H1 (cell line): ENCODE measurements at regions not wholly inside any gene's neighbourhood (a gene's known extent, or its start where the extent isn't known, plus 50 kb on each side); places are given as distances from the start of the nearest gene placed in this dataset.

ENCODE experiments used
- CTCF ChIA-PET: fragments of 300-600 bp; sonication (Branson Sonifier 250); formaldehyde crosslinking; loops from one replicate; lab custom pipeline; 2021; ENCODE audit not compliant: partially characterized antibody; lab: Charles Lee
- POLR2A ChIA-PET: fragments of 300-600 bp; sonication (Branson Sonifier 250); formaldehyde crosslinking; loops from one replicate; lab custom pipeline; 2021; ENCODE audit warnings: inconsistent platforms; ENCODE audit not compliant: partially characterized antibody; lab: Charles Lee
- DNase-seq, 2 experiments: peaks; one replicate each; pipeline versions ENCODE4 v3.0.0 to v3.0.0-alpha.2; 2010 to 2022; ENCODE audit warnings: low spot score in 2 of 2, low read depth in 1 of 2, mixed read lengths in 1 of 2
- FAIRE-seq: peaks from 2 replicates; lab custom pipeline; 2011; peaks lifted over from hg19 to GRCh38; lab: Jason Lieb, UNC
- H2AFZ ChIP-seq: 2 replicates; pipeline ENCODE4 v1.8.1; 2012; ENCODE audit warnings: low read length, inconsistent platforms
- H2AK5ac ChIP-seq: 2 replicates; pipeline ENCODE4 v1.6.1; 2013; ENCODE audit warnings: low read depth, low read length
- H2BK120ac ChIP-seq: replicated peaks from 2 replicates; pipeline ENCODE3; 2013; ENCODE audit warnings: low read depth, low read length, inconsistent platforms
- H2BK12ac ChIP-seq: 2 replicates; pipeline ENCODE4 v1.6.1; 2013; ENCODE audit warnings: low read depth, low read length
- H2BK15ac ChIP-seq: 2 replicates; pipeline ENCODE4 v1.6.1; 2013; ENCODE audit warnings: low read length
- H2BK20ac ChIP-seq: 2 replicates; pipeline ENCODE4 v1.6.1; 2013; ENCODE audit warnings: low read length
- H2BK5ac ChIP-seq: 2 replicates; pipeline ENCODE4 v1.6.1; 2013; ENCODE audit warnings: low read depth, low read length
- H3K14ac ChIP-seq: 2 replicates; pipeline ENCODE4 v1.6.1; 2013; ENCODE audit warnings: inconsistent platforms; ENCODE audit not compliant: insufficient read length
- H3K18ac ChIP-seq: 2 replicates; pipeline ENCODE4 v1.6.1; 2013; ENCODE audit warnings: low read length; ENCODE audit errors: extremely low read depth
- H3K23ac ChIP-seq: 2 replicates; pipeline ENCODE4 v1.6.1; 2013; ENCODE audit warnings: inconsistent platforms; ENCODE audit not compliant: insufficient read length
- H3K23me2 ChIP-seq: 2 replicates; pipeline ENCODE4 v1.6.1; 2013; ENCODE audit warnings: low read depth, low read length
- H3K27ac ChIP-seq: 2 replicates; pipeline ENCODE4 v1.6.1; 2011; ENCODE audit warnings: low read depth, low read length, inconsistent platforms
- H3K27me3 ChIP-seq, 4 experiments: replicated peaks in 1 of 4; 1 replicate in 1 of 4; 2 replicates in 3 of 4; pipeline versions ENCODE4 v1.6.1 to v1.8.1; 2011 to 2013; ENCODE audit warnings: low read length in 3 of 4, mild to moderate bottlenecking in 3 of 4, inconsistent platforms in 2 of 4, mixed read lengths in 2 of 4, moderate library complexity in 1 of 4; ENCODE audit not compliant: control insufficient read depth in 3 of 4, insufficient read depth in 3 of 4; ENCODE audit errors: extremely low read depth in 1 of 4
- H3K36me3 ChIP-seq, 4 experiments: 2 replicates each; pipeline versions ENCODE4 v1.6.1 to v1.8.1; 2011 to 2013; ENCODE audit warnings: mild to moderate bottlenecking in 4 of 4, low read length in 3 of 4, moderate library complexity in 2 of 4, control low read depth in 1 of 4, inconsistent platforms in 1 of 4; ENCODE audit not compliant: insufficient read depth in 4 of 4, control insufficient read depth in 2 of 4
- H3K4ac ChIP-seq: replicated peaks from 2 replicates; pipeline ENCODE3; 2013; ENCODE audit warnings: low read length, low read depth, mixed read lengths, inconsistent platforms; ENCODE audit not compliant: insufficient read length
- H3K4me1 ChIP-seq, 4 experiments: replicated peaks in 1 of 4; 1 replicate in 1 of 4; 2 replicates in 3 of 4; pipeline versions ENCODE4 v1.6.1 to v1.8.1; 2011 to 2013; ENCODE audit warnings: low read length in 3 of 4, inconsistent platforms in 2 of 4, mixed read lengths in 1 of 4; ENCODE audit not compliant: insufficient read depth in 4 of 4, control insufficient read depth in 3 of 4
- H3K4me2 ChIP-seq, 2 experiments: 2 replicates each; pipeline versions ENCODE4 v1.6.1 to v1.8.1; 2011 to 2013; ENCODE audit warnings: low read depth in 2 of 2, low read length in 2 of 2, control low read depth in 1 of 2, inconsistent platforms in 1 of 2, mild to moderate bottlenecking in 1 of 2; ENCODE audit not compliant: insufficient read depth in 1 of 2
- H3K4me3 ChIP-seq, 4 experiments: fragments of 200-600, 300-600 bp in 1 of 4; sonication (generic), shearing (Covaris generic), sonication (Bioruptor Twin) in 1 of 4; 2 replicates each; pipeline versions ENCODE4 v1.5.1 to v1.8.1; 2011 to 2016; ENCODE audit warnings: low read length in 4 of 4, low read depth in 3 of 4, control low read depth in 2 of 4, inconsistent platforms in 2 of 4, mild to moderate bottlenecking in 2 of 4, mixed read lengths in 1 of 4, moderate library complexity in 1 of 4; ENCODE audit not compliant: insufficient read depth in 2 of 4; ENCODE audit errors: extremely low read depth in 1 of 4
- H3K56ac ChIP-seq: replicated peaks from 2 replicates; pipeline ENCODE3; 2013; ENCODE audit warnings: low read depth, mild to moderate bottlenecking, mixed read lengths, low read length, inconsistent platforms; ENCODE audit not compliant: insufficient read length
- H3K79me1 ChIP-seq: 2 replicates; pipeline ENCODE4 v1.6.1; 2013; ENCODE audit warnings: low read depth, low read length, control low read depth
- H3K79me2 ChIP-seq, 2 experiments: 2 replicates each; pipeline versions ENCODE4 v1.6.1 to v1.8.1; 2012 to 2013; ENCODE audit warnings: low read length in 2 of 2, mild to moderate bottlenecking in 2 of 2, inconsistent platforms in 1 of 2; ENCODE audit not compliant: insufficient read depth in 2 of 2, control insufficient read depth in 1 of 2
- H3K9ac ChIP-seq, 4 experiments: replicated peaks in 1 of 4; 1 replicate in 1 of 4; 2 replicates in 3 of 4; pipeline versions ENCODE4 v1.6.1 to v1.8.1; 2011 to 2013; ENCODE audit warnings: low read depth in 3 of 4, low read length in 3 of 4, control low read depth in 2 of 4, mild to moderate bottlenecking in 2 of 4, moderate library complexity in 2 of 4, inconsistent platforms in 1 of 4; ENCODE audit errors: extremely low read depth in 1 of 4
- H3K9me3 ChIP-seq, 2 experiments: 2 replicates each; pipeline versions ENCODE4 v1.6.1 to v1.8.1; 2012 to 2013; ENCODE audit warnings: mild to moderate bottlenecking in 2 of 2, moderate library complexity in 2 of 2, control low read depth in 1 of 2, inconsistent platforms in 1 of 2, low read depth in 1 of 2, low read length in 1 of 2, mixed read lengths in 1 of 2; ENCODE audit not compliant: insufficient read depth in 2 of 2
- H4K20me1 ChIP-seq, 2 experiments: replicated peaks in 1 of 2; 2 replicates each; pipeline versions ENCODE3 to v1.8.1; 2011 to 2013; ENCODE audit warnings: inconsistent platforms in 2 of 2, low read length in 2 of 2, mild to moderate bottlenecking in 1 of 2; ENCODE audit not compliant: insufficient read depth in 2 of 2, control insufficient read depth in 1 of 2
- H4K5ac ChIP-seq: 2 replicates; pipeline ENCODE4 v1.6.1; 2013; ENCODE audit warnings: low read length, low read depth, mixed read lengths, inconsistent platforms; ENCODE audit not compliant: insufficient read length
- H4K8ac ChIP-seq: 2 replicates; pipeline ENCODE4 v1.8.0; 2013; ENCODE audit warnings: mild to moderate bottlenecking, moderate library complexity, low read length, inconsistent platforms; ENCODE audit not compliant: insufficient read depth; ENCODE audit errors: extremely low read depth
- H4K91ac ChIP-seq: replicated peaks from 2 replicates; pipeline ENCODE3; 2013; ENCODE audit warnings: low read length, mixed read lengths, inconsistent platforms; ENCODE audit not compliant: insufficient read length
- BRCA1 ChIP-seq: IDR thresholded peaks from 2 replicates; pipeline ENCODE4 v1.6.1; 2012; ENCODE audit warnings: low read depth, low read length, improper control_type of control experiment
- EGR1 ChIP-seq: IDR thresholded peaks from 2 replicates; pipeline ENCODE4 v1.6.1; 2011; ENCODE audit warnings: low read depth, low read length, borderline replicate concordance
- SIRT6 ChIP-seq: IDR thresholded peaks from one replicate; pipeline ENCODE4 v1.7.1; 2012; ENCODE audit warnings: low read length, inconsistent platforms
- SP4 ChIP-seq: IDR thresholded peaks from 2 replicates; pipeline ENCODE4 v1.6.1; 2012; ENCODE audit warnings: low read length, inconsistent platforms
- TAF1 ChIP-seq: IDR thresholded peaks from 2 replicates; pipeline ENCODE4 v1.6.1; 2011; ENCODE audit warnings: mild to moderate bottlenecking, low read depth, low read length
- TEAD4 ChIP-seq: IDR thresholded peaks from 2 replicates; pipeline ENCODE4 v1.6.1; 2012; ENCODE audit warnings: low read depth, low read length, inconsistent platforms, mixed read lengths
- ZNF274 ChIP-seq: IDR thresholded peaks from 2 replicates; pipeline ENCODE4 v1.7.0; 2012; ENCODE audit warnings: low read length, borderline replicate concordance; ENCODE audit errors: extremely low read depth
- WGBS, 2 experiments: shearing (Covaris generic) in 1 of 2; methylation state at CpG; one replicate each; pipeline versions ENCODE4 v1.1.6 to v1.1.7; 2013 to 2015; ENCODE audit warnings: low lambda C conversion rate in 2 of 2, mixed read lengths in 2 of 2, inconsistent platforms in 1 of 2, low coverage in 1 of 2, missing lambda C conversion rate in 1 of 2; ENCODE audit not compliant: insufficient replicate concordance in 2 of 2, insufficient coverage in 1 of 2, insufficient read length in 1 of 2; ENCODE audit errors: extremely low coverage in 1 of 2, missing lambda C conversion rate in 1 of 2; 5-methylcytosine and 5-hydroxymethylcytosine counted together
- TF ChIP-seq, protein P1 (sequence below), 3 experiments: IDR thresholded peaks; 1 replicate in 2 of 3; 2 replicates in 1 of 3; pipeline versions ENCODE4 v1.5.1 to v1.6.1; 2011; ENCODE audit warnings: low read length in 3 of 3, mild to moderate bottlenecking in 3 of 3, inconsistent platforms in 2 of 3, low read depth in 1 of 3, moderate library complexity in 1 of 3; ENCODE audit not compliant: insufficient read depth in 1 of 3; ENCODE audit errors: control extremely low read depth in 1 of 3
- TF ChIP-seq, protein P2 (sequence below): IDR thresholded peaks from 2 replicates; pipeline ENCODE4 v1.6.1; 2011; ENCODE audit warnings: low read depth, mild to moderate bottlenecking, low read length; ENCODE audit not compliant: insufficient read depth

DNA sequence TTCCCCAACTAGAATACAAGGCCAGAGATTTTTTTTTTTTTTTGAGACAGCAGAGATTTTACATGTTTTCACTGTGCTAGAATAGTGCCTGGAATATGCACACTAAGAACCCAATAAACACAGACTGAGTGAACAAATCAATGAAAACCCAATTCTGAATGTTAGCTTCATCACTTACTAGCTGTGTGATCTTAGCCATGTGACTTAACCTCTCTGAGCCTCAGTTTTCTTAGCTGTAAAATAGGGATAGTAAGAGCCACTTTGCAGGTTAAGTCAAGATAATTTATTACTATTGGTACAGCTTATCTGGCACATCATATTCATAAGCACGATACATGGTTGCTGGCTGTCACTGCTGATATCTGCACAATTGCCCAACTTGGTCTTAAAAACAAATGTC lies 140.6 kb downstream of the EN1 start:
- Histone ChIP-seq H3K27me3 (no peaks in the 10 kb centered on the region), H3K9ac (no peak overlapping the region), H4K5ac (no peak overlapping the region), H2BK5ac (no peak overlapping the region), H3K4me1 (no peaks in the 10 kb centered on the region), H3K4me2 (no peak overlapping the region), H3K23ac (no peak overlapping the region), H3K36me3 (no peaks in the 10 kb centered on the region), H2BK120ac (no peak overlapping the region), H3K14ac (no peak overlapping the region), H3K4ac (no peak overlapping the region), H4K91ac (no peak overlapping the region), H2BK15ac (no peak overlapping the region), H2AK5ac (no peak overlapping the region), H3K23me2 (no peaks in the 10 kb centered on the region), H3K79me1 (no peaks in the 10 kb centered on the region), H3K18ac (no peak overlapping the region), H3K9me3 (no peaks in the 10 kb centered on the region), H2BK20ac (no peak overlapping the region), H2AFZ (no peak overlapping the region), H3K56ac (no peak overlapping the region), H4K20me1 (no peaks in the 10 kb centered on the region), H4K8ac (no peak overlapping the region), H3K27ac (no peak overlapping the region), H2BK12ac (no peak overlapping the region), H3K79me2 (no peaks in the 10 kb centered on the region), H3K4me3 (no peak overlapping the region)
- no peak for FAIRE-seq
- DNase-seq: no peak
- TF ChIP-seq, protein P1, sequence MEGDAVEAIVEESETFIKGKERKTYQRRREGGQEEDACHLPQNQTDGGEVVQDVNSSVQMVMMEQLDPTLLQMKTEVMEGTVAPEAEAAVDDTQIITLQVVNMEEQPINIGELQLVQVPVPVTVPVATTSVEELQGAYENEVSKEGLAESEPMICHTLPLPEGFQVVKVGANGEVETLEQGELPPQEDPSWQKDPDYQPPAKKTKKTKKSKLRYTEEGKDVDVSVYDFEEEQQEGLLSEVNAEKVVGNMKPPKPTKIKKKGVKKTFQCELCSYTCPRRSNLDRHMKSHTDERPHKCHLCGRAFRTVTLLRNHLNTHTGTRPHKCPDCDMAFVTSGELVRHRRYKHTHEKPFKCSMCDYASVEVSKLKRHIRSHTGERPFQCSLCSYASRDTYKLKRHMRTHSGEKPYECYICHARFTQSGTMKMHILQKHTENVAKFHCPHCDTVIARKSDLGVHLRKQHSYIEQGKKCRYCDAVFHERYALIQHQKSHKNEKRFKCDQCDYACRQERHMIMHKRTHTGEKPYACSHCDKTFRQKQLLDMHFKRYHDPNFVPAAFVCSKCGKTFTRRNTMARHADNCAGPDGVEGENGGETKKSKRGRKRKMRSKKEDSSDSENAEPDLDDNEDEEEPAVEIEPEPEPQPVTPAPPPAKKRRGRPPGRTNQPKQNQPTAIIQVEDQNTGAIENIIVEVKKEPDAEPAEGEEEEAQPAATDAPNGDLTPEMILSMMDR (IDR thresholded peaks at IDR 0.05; ENCODE audit: control extremely low read depth in 1 of 3, insufficient read depth in 1 of 3, low read depth in 1 of 3, low read length in 3 of 3): no peak
- TF ChIP-seq BRCA1 (no peak), EGR1 (no peak), SIRT6 (no peak), TAF1 (no peak), TEAD4 (no peak), SP4 (no peak), ZNF274 (no peak)
- TF ChIP-seq, protein P2, sequence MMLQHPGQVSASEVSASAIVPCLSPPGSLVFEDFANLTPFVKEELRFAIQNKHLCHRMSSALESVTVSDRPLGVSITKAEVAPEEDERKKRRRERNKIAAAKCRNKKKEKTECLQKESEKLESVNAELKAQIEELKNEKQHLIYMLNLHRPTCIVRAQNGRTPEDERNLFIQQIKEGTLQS: no peak
- ChIA-PET POLR2A (no interaction called here), CTCF (interaction anchor here (0.7 kb wide), 1 partner anchor 407 kb away, joined by 3 read pairs; no protein-coding TSS in a partner anchor)
- 95% methylated on average over 1 of the region's 1 CpG; no CpG with 5 or more reads in 1 of the 2 experiments for WGBS, 2 experiments
